GM23248 (cell line): ENCODE measurements at regions not wholly inside any gene's neighbourhood (a gene's known extent, or its start where the extent isn't known, plus 50 kb on each side); places are given as distances from the start of the nearest gene placed in this dataset.
"Not testable (repeated sequence)": the region's sequence is repeated elsewhere in the genome, so short reads cannot be mapped to it uniquely, and the experiment has no call there.

Experiments used
- DNase-seq: peaks from one replicate; pipeline ENCODE4 v3.0.0-alpha.2; 2015
- H2AFZ ChIP-seq: fragments of 200-600 bp; sonication (generic); 2 replicates; pipeline ENCODE4 v1.6.1; 2016; ENCODE audit warnings: antibody characterized with exemption
- H3F3A ChIP-seq: fragments of 200-600 bp; sonication (generic); 2 replicates; pipeline ENCODE4 v1.6.1; 2016; ENCODE audit warnings: mild to moderate bottlenecking, antibody characterized with exemption, mixed run types; ENCODE audit not compliant: insufficient read depth
- H3K27ac ChIP-seq: fragments of 200-600 bp; sonication (generic); 2 replicates; pipeline ENCODE4 v1.5.1; 2016; ENCODE audit warnings: mild to moderate bottlenecking
- H3K27me3 ChIP-seq: fragments of 200-600 bp; sonication (generic); replicated peaks from 2 replicates; pipeline ENCODE4 v1.6.1; 2016; ENCODE audit warnings: mild to moderate bottlenecking; ENCODE audit not compliant: insufficient read depth
- H3K36me3 ChIP-seq: fragments of 200-600 bp; sonication (generic); 2 replicates; pipeline ENCODE4 v1.6.1; 2016; ENCODE audit warnings: low read depth, mild to moderate bottlenecking
- H3K4me1 ChIP-seq: fragments of 200-600 bp; sonication (generic); 2 replicates; pipeline ENCODE4 v1.6.1; 2016; ENCODE audit warnings: mild to moderate bottlenecking; ENCODE audit not compliant: insufficient read depth
- H3K4me2 ChIP-seq: fragments of 200-600 bp; sonication (generic); one replicate; pipeline ENCODE4 v1.6.1; 2016; ENCODE audit warnings: mild to moderate bottlenecking; ENCODE audit not compliant: unreplicated experiment
- H3K4me3 ChIP-seq: fragments of 200-600 bp; sonication (generic); 2 replicates; pipeline ENCODE4 v1.5.1; 2016; ENCODE audit warnings: mild to moderate bottlenecking
- H3K79me2 ChIP-seq: fragments of 200-600 bp; sonication (generic); 2 replicates; pipeline ENCODE4 v1.6.1; 2016; ENCODE audit warnings: mild to moderate bottlenecking; ENCODE audit not compliant: insufficient read depth
- H3K9ac ChIP-seq: fragments of 200-600 bp; sonication (generic); 2 replicates; pipeline ENCODE4 v1.6.1; 2016; ENCODE audit warnings: mild to moderate bottlenecking
- H3K9me2 ChIP-seq: fragments of 200-600 bp; sonication (generic); 2 replicates; pipeline ENCODE4 v1.6.1; 2016; ENCODE audit warnings: mixed run types, mild to moderate bottlenecking, moderate library complexity; ENCODE audit not compliant: insufficient read depth
- H3K9me3 ChIP-seq: fragments of 200-600 bp; sonication (generic); one replicate; pipeline ENCODE4 v1.6.1; 2017; ENCODE audit warnings: low read depth
- H4K20me1 ChIP-seq: fragments of 200-600 bp; sonication (generic); 2 replicates; pipeline ENCODE4 v1.6.0; 2016; ENCODE audit not compliant: insufficient read depth
- EZH2 ChIP-seq: fragments of 200-600 bp; sonication (generic); IDR thresholded peaks from 2 replicates; pipeline ENCODE4 v1.6.1; 2018; ENCODE audit warnings: antibody characterized with exemption, mild to moderate bottlenecking; ENCODE audit not compliant: insufficient read depth, poor library complexity, severe bottlenecking
- EZH2phosphoT487 ChIP-seq: fragments of 200-600 bp; sonication (generic); IDR thresholded peaks from 2 replicates; pipeline ENCODE4 v1.6.1; 2018; ENCODE audit warnings: antibody characterized with exemption, moderate library complexity, mild to moderate bottlenecking, low read depth; ENCODE audit not compliant: insufficient read depth
- WGBS, 2 experiments: methylation state at CpG; one replicate each; pipeline ENCODE4 v1.1.6; 2015 to 2017; ENCODE audit warnings: low lambda C conversion rate in 2 of 2, low coverage in 1 of 2; ENCODE audit errors: missing lambda C conversion rate in 2 of 2; 5-methylcytosine and 5-hydroxymethylcytosine counted together
- in situ Hi-C: fragments of 300-500 bp; cut with MboI; formaldehyde crosslinking; loops from 2 replicates; pipeline ENCODE4 v1.15.0; 2020

DNA sequence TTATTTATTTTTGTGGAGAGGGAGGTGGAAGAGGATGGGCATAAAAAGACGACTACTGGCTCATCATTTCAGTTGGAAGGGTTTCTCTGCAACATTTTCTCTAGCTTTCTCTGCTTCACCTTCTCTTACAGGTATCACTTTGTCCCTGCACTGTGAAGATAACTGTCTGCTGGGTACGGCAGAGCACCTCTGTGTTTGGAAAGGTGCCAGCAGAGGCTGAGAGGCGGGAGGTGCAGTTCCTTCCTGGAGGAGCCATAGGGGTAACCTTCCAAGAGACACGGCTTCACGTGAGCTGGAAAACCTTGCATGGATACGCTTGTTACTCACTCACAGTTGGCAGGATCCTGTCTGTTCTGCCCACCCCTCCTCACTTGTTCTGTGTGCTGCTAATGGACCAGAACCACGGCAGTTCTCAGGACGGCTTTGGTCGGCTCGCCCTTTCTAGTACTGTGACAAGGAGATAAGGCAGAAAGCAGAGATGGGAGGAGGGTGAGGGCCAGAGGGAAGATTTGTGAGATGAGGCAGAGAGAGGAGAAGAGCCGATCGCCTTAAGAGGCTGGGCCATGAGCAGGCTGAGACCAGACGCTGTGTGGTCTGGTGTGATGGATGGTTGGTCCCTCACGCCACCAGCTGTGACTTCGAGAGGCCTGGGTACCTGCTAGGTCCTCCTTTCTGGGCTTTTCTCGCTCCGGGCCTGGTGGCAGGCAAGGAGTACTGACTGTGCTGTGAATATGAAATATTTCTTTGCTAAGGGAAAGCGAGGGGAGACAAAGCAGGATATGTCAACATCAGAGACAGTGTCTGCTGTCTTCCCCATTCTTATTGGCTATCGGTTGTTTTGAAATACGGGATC is 66.8 kb downstream of the MRPL57 start:
- Histone ChIP-seq H3K27me3 (peaks cover 3% of the 10 kb centered on the region; the same call in 1 of the 2 replicates), H3K4me2 (no peak overlapping the region), H3K9me3 (no peaks in the 10 kb centered on the region), H3K36me3 (no peaks in the 10 kb centered on the region), H3K4me3 (no peak overlapping the region), H2AFZ (no peak overlapping the region), H3K9ac (no peak overlapping the region), H4K20me1 (no peaks in the 10 kb centered on the region), H3K27ac (no peak overlapping the region), H3K4me1 (no peaks in the 10 kb centered on the region), H3K79me2 (no peaks in the 10 kb centered on the region), H3F3A (peaks cover 12% of the 10 kb centered on the region), H3K9me2 (no peaks in the 10 kb centered on the region)
- no peak for DNase-seq
- WGBS, 2 experiments = 52 to 56% methylated on average over 20 of the region's 20 CpGs
- in situ Hi-C loops = no loop called here
- TF ChIP-seq EZH2 (no peak), EZH2phosphoT487 (no peak)

DNA sequence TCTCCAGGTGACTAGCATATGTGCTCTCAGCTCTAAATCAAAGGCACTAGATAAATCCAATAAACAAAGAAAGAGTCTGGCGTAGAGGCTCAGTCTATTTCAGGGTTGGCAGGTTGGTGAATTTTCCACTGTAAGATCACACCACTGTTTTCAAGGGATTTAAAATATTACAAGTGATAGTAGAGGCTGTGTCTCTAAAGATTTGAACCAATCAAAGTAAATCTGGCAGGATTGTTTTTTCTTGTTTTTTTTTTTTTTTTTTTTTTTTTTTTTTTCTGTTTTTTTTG is 67.4 kb downstream of the MRPL57 start:
- in situ Hi-C loops, H2AFZ ChIP-seq, H3K27ac ChIP-seq: not testable (repeated sequence)

DNA sequence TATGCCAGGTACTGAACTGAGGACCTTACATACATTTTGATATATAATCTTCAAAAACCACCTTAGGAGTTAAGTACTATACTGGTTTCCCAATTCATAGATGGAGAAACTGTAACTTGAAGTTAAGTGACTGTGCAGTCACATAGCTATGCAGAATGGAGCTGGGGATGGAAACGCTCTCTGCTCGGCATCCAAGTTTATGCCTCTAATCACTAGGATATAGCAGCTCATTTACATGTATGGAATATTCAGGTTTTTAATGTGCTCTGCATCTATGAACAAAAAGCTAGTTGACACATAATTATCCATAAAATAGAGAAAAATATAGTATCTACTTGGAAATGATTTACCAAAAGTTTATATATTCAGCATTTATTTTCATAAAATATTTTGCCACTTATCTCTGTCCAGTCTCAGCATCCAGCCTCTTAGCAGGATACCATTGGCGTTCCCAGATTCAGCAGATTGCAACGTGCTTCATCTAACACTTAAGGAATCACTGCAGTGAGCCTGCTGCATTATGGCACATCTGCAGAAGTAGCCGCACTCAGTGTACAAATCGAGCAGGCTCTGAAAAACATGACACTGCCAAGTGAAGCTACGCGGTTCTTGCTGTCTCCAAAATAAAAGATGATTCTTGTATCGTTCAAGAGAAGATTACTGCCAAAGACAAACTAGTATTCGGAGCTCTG is 70.4 kb downstream of the MRPL57 start:
- in situ Hi-C loops = no loop called here
- Histone ChIP-seq H3K36me3 (no peaks in the 10 kb centered on the region), H3K27me3 (peaks cover 12% of the 10 kb centered on the region; the same call in 1 of the 2 replicates), H3K4me1 (no peaks in the 10 kb centered on the region), H3K4me2 (no peak overlapping the region), H2AFZ (no peak overlapping the region), H3K4me3 (no peak overlapping the region), H4K20me1 (no peaks in the 10 kb centered on the region), H3K9me2 (no peaks in the 10 kb centered on the region), H3K27ac (no peak overlapping the region), H3K79me2 (no peaks in the 10 kb centered on the region), H3K9ac (no peak overlapping the region), H3F3A (no peaks in the 10 kb centered on the region), H3K9me3 (no peaks in the 10 kb centered on the region)
- no peak for DNase-seq
- 56 to 59% methylated on average over 10 of the region's 10 CpGs for WGBS, 2 experiments
- TF ChIP-seq EZH2phosphoT487 (no peak), EZH2 (no peak)

More for the DNA sequence above, 67.4 kb downstream of the MRPL57 start:
- not testable (repeated sequence) for H3K9me3 ChIP-seq, H3K4me3 ChIP-seq, H4K20me1 ChIP-seq, H3K4me2 ChIP-seq, H3K9ac ChIP-seq, H3K9me2 ChIP-seq, H3K4me1 ChIP-seq, H3K27me3 ChIP-seq, DNase-seq, H3K79me2 ChIP-seq, H3K36me3 ChIP-seq
- WGBS, 2 experiments = 52 to 63% methylated on average over 1 of the region's 1 CpG
- H3F3A ChIP-seq = peaks cover 12% of the 10 kb centered on the region

DNA sequence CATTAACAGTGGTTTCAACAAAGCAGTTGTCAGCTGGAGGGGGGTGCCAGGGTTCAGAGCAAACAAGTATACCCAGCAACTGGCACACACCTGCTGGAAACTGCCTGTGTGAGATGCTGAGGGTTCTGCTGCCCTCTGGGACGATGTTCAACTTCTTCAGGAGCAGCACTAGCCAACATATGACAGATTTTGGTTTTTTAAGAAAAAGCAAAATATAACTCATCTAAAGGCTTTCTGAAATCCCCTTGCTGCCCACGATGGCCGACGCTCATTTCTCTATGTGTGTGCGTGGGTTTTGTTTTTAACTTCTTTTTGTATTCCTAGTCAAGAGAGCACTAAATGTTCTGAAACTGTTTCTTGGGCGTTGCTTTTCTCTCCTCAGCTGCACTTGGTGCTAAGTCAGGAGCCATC is 79.9 kb downstream of the MRPL57 start:
- H3K9me3 ChIP-seq = no peaks in the 10 kb centered on the region
- no peaks in the 10 kb centered on the region for H3K79me2 ChIP-seq
- no peaks in the 10 kb centered on the region for H3K4me1 ChIP-seq
- H3F3A ChIP-seq = no peaks in the 10 kb centered on the region
- H4K20me1 ChIP-seq = no peaks in the 10 kb centered on the region
- no peak overlapping the region for H3K4me2 ChIP-seq
- H3K27me3 ChIP-seq = peaks cover 12% of the 10 kb centered on the region; the same call in 1 of the 2 replicates
- H3K27ac ChIP-seq = no peak overlapping the region
- no peak overlapping the region for H2AFZ ChIP-seq
- H3K9me2 ChIP-seq = no peaks in the 10 kb centered on the region
- 59 to 68% methylated on average over 6 of the region's 6 CpGs for whole genome bisulfite sequencing, 2 experiments
- in situ Hi-C loops = no loop called here
- H3K9ac ChIP-seq = no peak overlapping the region
- no peak for DNase-seq
- no peaks in the 10 kb centered on the region for H3K36me3 ChIP-seq
- H3K4me3 ChIP-seq = no peak overlapping the region
- TF ChIP-seq EZH2 (no peak), EZH2phosphoT487 (no peak)
